Stimulated activated CD8-positive, alpha-beta memory T cell treated with anti-CD3 and anti-CD28 coated beads, Interleukin-2, amount 100 ng/mL, for 1 hour (primary cell): ENCODE measurements at regions not wholly inside any gene's neighbourhood (a gene's known extent, or its start where the extent isn't known, plus 50 kb on each side); places are given as distances from the start of the nearest gene placed in this dataset.

ENCODE experiments used
- DNase-seq, 2 donors: peaks; one replicate each; pipeline ENCODE4 v3.0.0-alpha.2; 2020; ENCODE audit warnings: low read depth in 2 of 2

- DNase-seq = no peak
Measured at GRCh38 chr10:14394179-14394578, 63.5 kb upstream of the FRMD4A start.

GRCh38 chr10:14391342-14391741 lies 60.6 kb upstream of the FRMD4A start:
- no peak for DNase-seq

- no peak for DNase-seq
Measured at GRCh38 chr10:14389981-14390590, 59.4 kb upstream of the FRMD4A start.

- DNase-seq = no peak
Measured at GRCh38 chr10:14385596-14386593, 55.2 kb upstream of the FRMD4A start.

- DNase-seq = no peak
Measured at GRCh38 chr10:14384915-14385314, 54.2 kb upstream of the FRMD4A start.

GRCh38 chr10:14384116-14384730 lies 53.5 kb upstream of the FRMD4A start:
- no peak for DNase-seq

- DNase-seq = no peak
Measured at GRCh38 chr10:14383266-14383665, 52.5 kb upstream of the FRMD4A start.

GRCh38 chr10:14382531-14382930 lies 51.8 kb upstream of the FRMD4A start:
- DNase-seq = no peak

- DNase-seq = peak in 1 of 2 donors; percentile 7
Measured at GRCh38 chr10:14382022-14382421, 51.3 kb upstream of the FRMD4A start.

GRCh38 chr10:14381475-14381874 lies 50.8 kb upstream of the FRMD4A start:
- no peak for DNase-seq

GRCh38 chr10:14380746-14381145 lies 50.0 kb upstream of the FRMD4A start:
- no peak for DNase-seq
